IPS-NIHi11 (cell line): ENCODE measurements at regions not wholly inside any gene's neighbourhood (a gene's known extent, or its start where the extent isn't known, plus 50 kb on each side); places are given as distances from the start of the nearest gene placed in this dataset.

Experiments
- DNase-seq: peaks from one replicate; pipeline ENCODE4 v3.0.0; 2012; ENCODE audit warnings: mixed read lengths, low spot score

GRCh38 chr10:36700123-36700522 is 425.3 kb upstream of the ANKRD30A start:
- no peak for DNase-seq

- DNase-seq = no peak
Observed at GRCh38 chr10:36692759-36693158, 432.6 kb upstream of the ANKRD30A start.

GRCh38 chr10:36688717-36689116 is 436.7 kb upstream of the ANKRD30A start:
- peak; percentile 21 for DNase-seq

DNA sequence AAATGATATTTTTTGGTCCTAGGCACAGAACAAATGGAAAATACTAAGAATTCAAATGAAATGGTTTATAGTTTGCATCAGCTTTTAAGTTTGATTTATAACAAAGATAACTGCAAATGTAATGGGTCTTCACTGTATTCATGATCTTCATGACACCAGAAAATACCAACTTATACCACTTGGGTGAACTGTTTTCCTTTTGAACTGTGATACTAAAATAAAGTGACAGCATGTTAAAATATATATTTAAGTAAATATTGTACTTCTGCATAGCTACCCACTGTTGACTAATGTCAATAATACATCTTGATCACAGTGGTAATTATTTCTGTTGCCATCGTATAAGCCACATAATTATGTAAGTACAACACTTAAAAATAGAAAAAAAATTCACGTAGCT is 442.0 kb upstream of the ANKRD30A start:
- DNase-seq = no peak

- DNase-seq = peak; percentile 17
Observed at GRCh38 chr10:36681751-36682632, 443.4 kb upstream of the ANKRD30A start.

DNA sequence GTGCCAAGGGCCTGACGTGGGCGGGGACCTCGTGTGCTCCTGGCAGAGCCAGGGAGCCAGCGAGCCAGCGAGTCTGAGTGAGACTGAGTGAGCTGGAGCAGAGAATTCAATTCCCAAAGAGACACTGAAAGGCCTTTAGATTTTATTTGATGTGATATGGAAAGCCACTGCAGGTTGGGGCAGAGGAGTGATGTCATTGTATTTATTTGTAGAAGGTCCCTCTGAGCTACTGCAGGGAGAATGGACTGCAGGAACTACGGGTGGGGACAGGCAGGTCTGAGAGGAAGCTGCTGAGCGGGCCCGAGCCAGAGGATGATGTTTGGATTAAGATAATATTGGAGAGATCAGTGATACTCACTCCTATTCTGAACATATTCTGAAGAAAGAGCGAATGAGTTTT is 445.8 kb upstream of the ANKRD30A start:
- DNase-seq = no peak

GRCh38 chr10:36677431-36677768 is 448.0 kb upstream of the ANKRD30A start:
- DNase-seq = no peak

GRCh38 chr10:36676756-36677430 is 448.5 kb upstream of the ANKRD30A start:
- no peak for DNase-seq

DNA sequence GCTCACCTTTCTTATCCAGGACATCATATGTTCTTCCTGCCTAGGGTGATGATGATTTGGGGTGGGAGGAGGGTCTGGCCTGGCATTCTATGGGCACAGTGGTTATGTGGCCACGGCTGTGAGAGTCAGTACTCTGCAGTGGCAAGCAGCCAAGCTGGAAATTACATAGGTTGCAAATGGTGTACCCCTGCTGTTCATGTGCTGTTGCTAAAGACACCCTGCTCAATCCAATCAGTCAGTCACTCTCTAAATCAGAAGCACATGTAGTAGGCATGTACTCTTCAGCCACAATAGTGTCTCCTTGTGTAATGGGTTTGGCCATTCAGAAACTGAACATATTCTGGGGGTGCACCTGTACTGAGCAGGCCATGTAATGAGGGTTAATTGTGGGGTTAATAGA is 449.1 kb upstream of the ANKRD30A start:
- DNase-seq = no peak

GRCh38 chr10:36675458-36675880 is 449.9 kb upstream of the ANKRD30A start:
- DNase-seq = no peak

GRCh38 chr10:36671607-36672006 is 453.8 kb upstream of the ANKRD30A start:
- no peak for DNase-seq

DNA sequence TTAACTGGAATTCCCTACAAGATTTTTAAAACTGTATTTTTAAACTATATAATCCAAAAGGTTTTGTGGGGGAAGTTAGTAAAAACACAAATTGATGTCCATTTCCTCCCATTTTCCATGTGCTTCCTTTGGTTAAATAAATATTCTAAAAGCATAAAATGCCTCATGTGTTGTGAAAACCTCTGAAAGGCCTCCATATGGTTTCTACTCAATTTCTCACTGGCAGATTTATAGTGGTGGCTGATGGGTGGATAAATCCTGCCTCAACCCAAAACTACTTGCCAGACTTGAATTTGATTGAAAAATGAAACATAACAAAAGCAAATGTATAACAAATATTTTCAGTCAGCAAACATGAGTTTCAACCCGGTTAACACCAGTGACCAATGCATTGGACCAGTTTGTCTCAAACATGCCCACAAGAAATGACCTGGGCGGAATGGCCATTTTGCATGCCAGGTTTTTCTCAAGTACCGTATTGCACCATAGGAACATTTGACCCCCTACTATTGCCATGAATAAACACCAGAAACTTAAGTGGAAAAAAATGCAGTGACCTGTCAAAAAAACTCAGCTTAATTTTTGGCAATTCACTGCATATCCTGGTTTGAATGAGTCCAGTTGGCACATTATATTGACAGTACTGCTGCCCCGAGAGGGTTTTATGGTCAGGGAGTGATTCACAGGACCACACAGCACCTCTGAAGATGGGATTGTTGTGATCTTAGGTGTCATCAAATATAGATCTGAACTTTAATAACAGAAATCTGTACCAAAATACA is 454.6 kb upstream of the ANKRD30A start:
- DNase-seq = no peak

DNA sequence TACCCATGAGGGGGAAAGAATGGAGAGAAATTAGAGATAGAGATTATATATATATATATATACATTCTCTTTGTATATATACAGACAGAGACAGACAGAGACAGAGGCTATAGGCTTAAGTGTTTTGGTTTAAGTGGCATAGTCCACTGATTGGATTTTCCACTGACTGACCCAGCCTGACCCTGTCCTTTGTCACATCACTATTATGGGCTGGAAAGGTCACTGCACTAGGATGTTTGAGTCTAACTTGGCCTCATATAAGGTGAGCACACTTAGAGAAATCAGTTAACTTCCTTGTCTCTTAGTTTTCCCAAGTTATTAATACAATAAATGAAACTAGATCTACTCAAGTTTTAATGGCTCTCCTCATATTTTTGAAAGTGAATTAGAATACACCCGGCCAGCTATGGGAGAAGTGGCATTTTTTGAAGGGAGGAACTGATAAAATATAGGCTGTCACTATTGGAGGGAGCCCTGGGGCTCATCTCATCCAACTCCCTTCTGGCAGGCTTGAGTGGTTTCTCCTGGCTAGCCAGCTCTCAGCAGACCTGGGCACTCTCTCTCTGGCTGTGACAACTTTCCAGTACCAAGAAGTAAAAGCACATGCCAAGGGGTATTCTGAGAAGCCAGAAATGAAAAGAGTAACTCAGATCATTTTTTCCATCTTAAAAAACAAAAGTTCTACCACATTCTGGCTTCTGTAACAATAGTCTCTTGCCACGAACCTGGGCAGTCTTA is 455.6 kb upstream of the ANKRD30A start:
- no peak for DNase-seq

GRCh38 chr10:36666451-36666850 is 458.9 kb upstream of the ANKRD30A start:
- no peak for DNase-seq

DNA sequence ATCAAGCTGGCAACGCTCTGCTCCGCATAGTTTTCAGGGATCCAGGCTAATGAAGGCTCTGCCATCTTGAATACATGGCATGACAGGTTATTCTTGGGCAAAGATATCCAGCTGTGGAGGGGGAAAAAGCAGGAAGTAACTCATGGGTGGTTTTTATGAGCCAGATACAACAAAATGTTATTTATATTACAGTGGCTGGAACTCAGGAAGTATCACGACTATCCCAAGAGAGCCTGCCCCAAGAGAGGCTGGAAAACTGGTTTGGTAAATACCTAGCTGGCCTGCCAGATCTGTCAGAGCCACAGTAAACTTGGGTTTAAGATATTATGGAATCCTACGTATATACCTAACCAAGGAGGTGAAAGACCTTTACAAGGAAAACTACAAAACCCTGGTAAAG is 462.8 kb upstream of the ANKRD30A start:
- no peak for DNase-seq

DNA sequence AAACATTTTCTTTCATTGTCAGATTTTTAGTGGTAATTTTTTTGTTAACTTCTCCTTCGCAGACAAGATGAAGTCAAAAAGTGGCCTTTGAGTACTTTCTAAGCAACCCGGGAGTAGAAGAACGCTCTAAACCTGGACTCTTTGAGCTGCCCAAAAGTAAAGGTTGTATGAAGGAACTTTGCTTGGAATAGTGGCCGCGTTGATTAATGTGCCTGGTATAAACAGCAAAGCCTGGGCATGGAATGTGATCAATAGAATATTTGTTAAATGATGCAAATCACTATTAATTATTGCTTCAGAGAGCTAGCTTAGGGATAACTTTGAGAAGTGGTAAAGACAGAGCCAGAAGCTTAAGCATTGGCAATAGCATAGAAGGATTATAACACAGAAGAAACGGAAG is 475.1 kb upstream of the ANKRD30A start:
- no peak for DNase-seq

DNA sequence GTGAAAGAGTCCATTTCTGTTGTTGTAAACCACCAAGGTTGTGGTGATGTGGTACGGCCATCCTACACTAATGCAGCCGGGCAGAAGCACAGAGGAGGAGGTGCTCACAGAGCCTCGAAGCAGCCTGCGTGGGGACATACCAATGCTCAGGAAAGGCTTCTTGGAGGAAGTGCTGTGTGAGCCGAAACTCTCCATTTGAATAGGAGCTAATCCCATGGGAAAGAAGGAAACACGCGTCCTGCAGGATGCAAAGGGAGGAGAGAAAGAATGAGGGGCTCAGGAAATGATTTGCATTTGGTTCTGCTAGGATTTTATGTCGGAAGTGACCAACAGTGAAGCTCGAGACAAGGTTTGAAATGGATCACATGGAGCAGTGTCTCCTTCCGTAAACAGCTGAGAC is 477.9 kb upstream of the ANKRD30A start:
- DNase-seq = peak; percentile 7

- DNase-seq = no peak
Observed at GRCh38 chr10:36640626-36641025, 484.8 kb upstream of the ANKRD30A start.

DNA sequence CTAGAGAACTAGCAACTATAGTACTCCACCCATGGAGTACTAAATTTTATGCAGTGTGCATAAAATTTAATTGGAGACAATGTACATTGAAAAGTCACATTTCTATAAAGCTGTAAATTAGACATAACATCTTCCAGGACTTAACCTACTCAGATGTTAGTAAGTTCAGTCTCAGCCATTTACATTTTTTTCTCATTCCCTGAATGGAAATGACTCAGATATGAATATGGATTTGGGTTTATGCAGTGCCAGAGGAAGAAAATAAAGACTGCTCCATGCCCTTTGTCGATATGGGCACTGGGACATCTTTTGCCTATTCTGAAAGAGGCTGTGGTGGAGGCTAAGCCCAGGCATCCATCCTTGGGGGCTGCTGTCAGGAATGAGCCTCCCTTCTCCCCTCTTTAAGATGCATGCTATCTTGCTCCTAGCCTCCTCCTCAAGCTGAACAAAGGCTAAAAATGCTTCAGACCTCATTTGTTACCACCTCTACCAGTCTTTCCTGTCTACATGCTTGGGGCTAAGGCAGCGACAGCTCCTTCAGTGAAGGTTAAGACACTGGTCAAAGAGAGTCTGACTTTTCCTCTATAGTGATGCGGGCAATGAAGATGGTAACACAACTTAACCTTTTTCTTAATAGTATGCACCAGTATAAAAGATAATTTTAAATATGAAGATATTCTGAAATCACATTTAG is 486.8 kb upstream of the ANKRD30A start:
- no peak for DNase-seq

DNA sequence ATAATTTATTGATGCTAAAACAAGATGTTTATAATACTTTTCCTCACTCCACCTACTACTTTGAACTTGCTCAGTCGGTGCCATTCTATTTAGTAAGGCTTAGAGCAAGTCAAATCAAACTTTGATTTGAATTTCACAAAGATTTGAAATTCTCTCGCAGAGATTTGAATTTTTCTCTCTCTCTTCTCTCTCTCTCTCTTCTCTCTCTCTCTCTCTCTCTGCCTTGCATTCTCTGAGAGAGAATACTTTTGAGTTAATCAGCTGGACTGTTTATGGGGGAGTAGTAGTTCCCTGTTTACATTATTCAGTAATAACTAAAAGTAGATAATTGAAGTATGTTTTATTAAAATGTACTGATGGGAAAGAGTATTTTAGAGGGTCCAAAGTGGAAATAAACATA is 488.5 kb upstream of the ANKRD30A start:
- DNase-seq = no peak

DNA sequence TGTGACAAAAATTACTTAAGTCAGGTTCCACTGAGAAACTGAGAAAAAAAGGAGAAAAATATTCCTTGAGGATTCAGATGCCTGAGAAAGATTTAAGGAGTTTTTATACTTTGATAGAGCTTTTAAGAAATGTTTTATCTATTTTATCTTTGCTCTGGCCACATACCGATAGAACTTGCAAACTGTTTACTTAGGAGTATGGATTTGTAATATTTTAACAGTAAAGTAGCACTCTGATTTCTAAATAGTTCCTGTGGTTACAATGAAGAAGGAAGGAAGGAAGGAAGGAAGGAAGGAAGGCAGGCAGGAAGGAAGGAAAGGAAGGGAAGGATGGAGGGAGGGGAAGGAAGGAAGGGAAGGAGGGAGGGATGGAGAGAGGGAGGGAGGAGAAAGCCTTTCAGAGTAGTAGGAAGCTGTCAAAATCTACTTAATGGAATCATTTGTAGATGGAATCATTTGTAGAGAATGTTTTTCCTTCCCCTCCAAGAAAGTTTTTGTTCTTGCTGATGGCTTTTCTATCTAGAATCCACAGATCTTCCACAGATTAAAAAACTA is 489.0 kb upstream of the ANKRD30A start:
- no peak for DNase-seq
